K562 (cell line): ENCODE measurements at regions not wholly inside any gene's neighbourhood (a gene's known extent, or its start where the extent isn't known, plus 50 kb on each side); places are given as distances from the start of the nearest gene placed in this dataset.

Source experiments
- ATAC-seq: fragments of 200-7000 bp; cut with Tn5 transposase; 3 replicates; pipeline ENCODE4 v1.9.1; 2020; ENCODE audit warnings: moderate library complexity
- BruUV-seq: library from RNA; stranded (reverse); fragments of 400-500 nt; replicated peaks from 2 replicates; lab custom pipeline; 2021; lab: Mats Ljungman, UMichigan
- CTCF ChIA-PET: fragments of 300-600 bp; formaldehyde crosslinking; extraction: SDS; loops from one replicate; lab custom pipeline; 2021; ENCODE audit warnings: low intra/inter-chr PET ratio; lab: Yijun Ruan, JAX
- POLR2A ChIA-PET: fragments of 300-600, 350-650 bp; sonication (Branson Sonifier 250); formaldehyde crosslinking; extraction: SDS; loops from one replicate; lab custom pipeline; 2021; ENCODE audit warnings: antibody characterized with exemption, inconsistent platforms; lab: Yijun Ruan, JAX
- DNase-seq, 4 experiments: peaks; one replicate each; pipeline versions ENCODE4 v3.0.0 to v3.0.0-alpha.2; 2011 to 2018; ENCODE audit warnings: low spot score in 3 of 4, mixed read lengths in 3 of 4; ENCODE audit errors: extremely low read depth in 1 of 4
- FAIRE-seq: peaks from 2 replicates; lab custom pipeline; 2011; peaks lifted over from hg19 to GRCh38; lab: Jason Lieb, UNC
- H2AFZ ChIP-seq: 2 replicates; pipeline ENCODE4 v1.6.0; 2011; ENCODE audit warnings: low read depth, low read length, control low read depth, inconsistent platforms
- H3K27ac ChIP-seq: fragments of 200-600 bp; 3 replicates; pipeline ENCODE4 v1.8.0; 2011; ENCODE audit warnings: low read depth, mild to moderate bottlenecking, control low read depth, inconsistent platforms, low read length, moderate library complexity, mixed read lengths; ENCODE audit errors: extremely low read depth
- H3K27me3 ChIP-seq, 2 experiments: fragments of 300-600 bp in 1 of 2; 2 replicates in 1 of 2; 3 replicates in 1 of 2; pipeline versions ENCODE4 v1.6.0 to v1.8.0; 2011; ENCODE audit warnings: inconsistent platforms in 2 of 2, low read length in 2 of 2, mild to moderate bottlenecking in 1 of 2, mixed read lengths in 1 of 2, moderate library complexity in 1 of 2; ENCODE audit not compliant: control insufficient read depth in 2 of 2, insufficient read depth in 2 of 2
- H3K36me3 ChIP-seq: fragments of 300-600 bp; 3 replicates; pipeline ENCODE4 v1.8.0; 2011; ENCODE audit warnings: mild to moderate bottlenecking, low read length, inconsistent platforms; ENCODE audit not compliant: control insufficient read depth, insufficient read depth
- H3K4me1 ChIP-seq, 2 experiments: fragments of 200-600 bp in 1 of 2; replicated peaks in 1 of 2; 2 replicates in 1 of 2; 3 replicates in 1 of 2; pipeline versions ENCODE4 v1.5.1 to v1.8.0; 2011; ENCODE audit warnings: inconsistent platforms in 2 of 2, low read length in 2 of 2, mild to moderate bottlenecking in 1 of 2, mixed read lengths in 1 of 2, moderate library complexity in 1 of 2; ENCODE audit not compliant: control insufficient read depth in 2 of 2, insufficient read depth in 2 of 2
- H3K4me2 ChIP-seq: 2 replicates; pipeline ENCODE4 v1.6.1; 2011; ENCODE audit warnings: low read length, control low read depth, inconsistent platforms, mixed read lengths; ENCODE audit not compliant: insufficient read depth
- H3K4me3 ChIP-seq: fragments of 200-600 bp; sonication (generic), shearing (Covaris generic); 2 replicates; pipeline ENCODE4 v1.5.1; 2016; ENCODE audit warnings: control low read depth, inconsistent platforms
- H3K79me2 ChIP-seq: fragments of 200-600 bp; 3 replicates; pipeline ENCODE4 v1.8.0; 2011; ENCODE audit warnings: low read length, inconsistent platforms; ENCODE audit not compliant: control insufficient read depth, insufficient read depth
- H3K9ac ChIP-seq, 2 experiments: 2 replicates each; pipeline versions ENCODE4 v1.6.0 to v1.6.1; 2011; ENCODE audit warnings: low read depth in 2 of 2, low read length in 2 of 2, control low read depth in 1 of 2, inconsistent platforms in 1 of 2, mild to moderate bottlenecking in 1 of 2, mixed read lengths in 1 of 2; ENCODE audit not compliant: insufficient read depth in 1 of 2
- H3K9me1 ChIP-seq: one replicate; pipeline ENCODE4 v1.6.0; 2011; ENCODE audit warnings: inconsistent platforms, mild to moderate bottlenecking, low read length, moderate library complexity; ENCODE audit not compliant: control insufficient read depth, insufficient read depth
- H3K9me3 ChIP-seq: replicated peaks from 2 replicates; pipeline ENCODE4 v1.5.1; 2011; ENCODE audit warnings: low read depth, low read length, inconsistent platforms; ENCODE audit not compliant: control insufficient read depth, insufficient read depth
- H4K20me1 ChIP-seq: replicated peaks from 2 replicates; pipeline ENCODE4 v1.6.1; 2011; ENCODE audit warnings: low read length, inconsistent platforms, mixed read lengths; ENCODE audit not compliant: control insufficient read depth, insufficient read depth
- EZH2 ChIP-seq: IDR thresholded peaks from 2 replicates; pipeline ENCODE4 v1.6.1; 2012; ENCODE audit warnings: low read depth, mild to moderate bottlenecking, inconsistent platforms, low read length, borderline replicate concordance
- MEF2D ChIP-seq: conservative IDR thresholded peaks from 2 replicates; pipeline ENCODE4 v1.6.1; 2016; ENCODE audit warnings: low read depth, missing genetic modification characterization, missing compliant biosample characterization
- NCOA1 ChIP-seq: fragments of 450-650 bp; IDR thresholded peaks from 2 replicates; pipeline ENCODE4 v1.6.1; 2016; ENCODE audit warnings: low read depth
- POLR2H ChIP-seq: IDR thresholded peaks from 2 replicates; pipeline ENCODE4 v1.6.1; 2016; ENCODE audit warnings: missing genetic modification characterization, low read depth, mild to moderate bottlenecking, control low read depth, missing compliant biosample characterization, moderate library complexity
- PRMT5 ChIP-seq: sonication (generic); formaldehyde crosslinking; IDR thresholded peaks from 2 replicates; pipeline ENCODE4 v1.5.0; 2020; ENCODE audit warnings: missing genetic modification reagents
- PYGO2 ChIP-seq: fragments of 450-650 bp; IDR thresholded peaks from 2 replicates; pipeline ENCODE4 v1.6.1; 2016; ENCODE audit warnings: mild to moderate bottlenecking, missing genetic modification characterization, moderate library complexity, missing compliant biosample characterization
- WGBS: fragments of 100-300 bp; shearing (Covaris generic); methylation state at CpG from one replicate; pipeline ENCODE4 v1.1.6; 2016; ENCODE audit warnings: low coverage, mixed read lengths; ENCODE audit not compliant: insufficient coverage; ENCODE audit errors: missing lambda C conversion rate; 5-methylcytosine and 5-hydroxymethylcytosine counted together
- in situ Hi-C: fragments of 300-500 bp; cut with MboI; formaldehyde crosslinking; loops from 4 replicates; pipeline ENCODE4 v1.15.0; 2018; ENCODE audit warnings: inconsistent platforms, mixed read lengths
- intact Hi-C: fragments of 100-400 bp; cut with micrococcal nuclease; formaldehyde crosslinking; loops from 2 replicates; pipeline ENCODE4 v1.14.2; 2022
- TF ChIP-seq, protein P1 (sequence below), 3 experiments: fragments of 200-800 bp in 1 of 3; fragments of 250-450 bp in 1 of 3; fragments of 450-650 bp in 1 of 3; sonication (Bioruptor Pico) in 1 of 3; sonication (Bioruptor generic) in 1 of 3; formaldehyde crosslinking in 1 of 3; IDR thresholded peaks; 2 replicates each; pipeline versions ENCODE4 v1.6.1 to v1.8.0; 2016 to 2022; ENCODE audit warnings: mild to moderate bottlenecking in 2 of 3, missing genetic modification characterization in 2 of 3, missing compliant biosample characterization in 1 of 3, moderate library complexity in 1 of 3

DNA sequence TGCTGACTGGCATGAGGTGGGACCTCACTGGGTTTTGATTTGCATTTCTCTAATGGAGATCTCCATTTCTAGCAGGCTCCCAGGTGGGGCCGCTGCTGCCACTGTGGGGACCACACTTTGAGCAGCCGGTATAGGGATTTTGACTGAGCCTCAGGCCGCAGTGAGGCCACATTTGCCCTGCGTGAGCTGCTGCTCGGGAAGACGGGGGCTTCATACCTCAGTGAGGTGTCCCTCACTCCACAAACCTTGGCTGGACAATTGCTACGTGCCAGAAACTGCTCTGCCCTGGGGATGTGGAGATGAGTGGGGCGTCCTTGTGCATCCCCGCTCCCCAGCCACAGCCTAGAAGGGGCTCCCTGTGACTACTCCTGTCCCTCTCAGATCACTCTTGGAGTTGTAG lies 134.3 kb downstream of the ANKRD60 start:
- in situ Hi-C loops: no loop called here
- Histone ChIP-seq H3K9ac (no peak overlapping the region), H3K4me2 (no peak overlapping the region), H4K20me1 (peaks cover 3% of the 10 kb centered on the region; the same call in 1 of the 2 replicates), H3K4me3 (no peak overlapping the region), H3K27me3 (peaks cover 8 to 42% of the 10 kb centered on the region in 2 experiments; a peak in 4 of 5 replicates), H3K27ac (no peak overlapping the region), H3K9me1 (no peaks in the 10 kb centered on the region), H3K79me2 (no peaks in the 10 kb centered on the region), H3K9me3 (no peaks in the 10 kb centered on the region), H2AFZ (no peak overlapping the region), H3K36me3 (no peaks in the 10 kb centered on the region), H3K4me1 (no peaks in the 10 kb centered on the region)
- ChIA-PET CTCF (no interaction called here), POLR2A (interaction anchor here (0.6 kb wide), 2 partner anchors 57 to 478 kb away, joined by 3 read pairs; no protein-coding TSS in a partner anchor)
- ATAC-seq: no peak
- BruUV-seq: no TSS peak
- intact Hi-C loops: no loop called here
- WGBS: under 1% methylated on average over 8 of the region's 9 CpGs
- no peak for DNase-seq
- TF ChIP-seq POLR2H (no peak), MEF2D (tag) (no peak), NCOA1 (no peak), PYGO2 (tag) (no peak), PRMT5 (CRISPR knock-in tag) (no peak)
- TF ChIP-seq, all 486 proteins: peak for 0
- FAIRE-seq: no peak

GRCh38 chr20:58092871-58093270 lies 135.6 kb downstream of the ANKRD60 start:
- ChIA-PET CTCF (no interaction called here), POLR2A (no interaction called here)
- Histone ChIP-seq H3K36me3 (no peaks in the 10 kb centered on the region), H3K9me1 (no peaks in the 10 kb centered on the region), H4K20me1 (no peaks in the 10 kb centered on the region; the same call in 1 of the 2 replicates), H2AFZ (no peak overlapping the region), H3K27me3 (peaks cover 8 to 46% of the 10 kb centered on the region in 2 experiments; a peak in 4 of 5 replicates), H3K9ac (no peak overlapping the region), H3K9me3 (no peaks in the 10 kb centered on the region), H3K4me1 (no peaks in the 10 kb centered on the region), H3K4me2 (no peak overlapping the region), H3K79me2 (no peaks in the 10 kb centered on the region), H3K4me3 (no peak overlapping the region), H3K27ac (no peak overlapping the region)
- FAIRE-seq (no peak), DNase-seq (no peak), ATAC-seq (no peak)
- WGBS: 0% methylated on average over 9 of the region's 11 CpGs
- BruUV-seq: no TSS peak
- intact Hi-C loops: no loop called here
- no peak for TF ChIP-seq EZH2
- TF ChIP-seq, protein P1, sequence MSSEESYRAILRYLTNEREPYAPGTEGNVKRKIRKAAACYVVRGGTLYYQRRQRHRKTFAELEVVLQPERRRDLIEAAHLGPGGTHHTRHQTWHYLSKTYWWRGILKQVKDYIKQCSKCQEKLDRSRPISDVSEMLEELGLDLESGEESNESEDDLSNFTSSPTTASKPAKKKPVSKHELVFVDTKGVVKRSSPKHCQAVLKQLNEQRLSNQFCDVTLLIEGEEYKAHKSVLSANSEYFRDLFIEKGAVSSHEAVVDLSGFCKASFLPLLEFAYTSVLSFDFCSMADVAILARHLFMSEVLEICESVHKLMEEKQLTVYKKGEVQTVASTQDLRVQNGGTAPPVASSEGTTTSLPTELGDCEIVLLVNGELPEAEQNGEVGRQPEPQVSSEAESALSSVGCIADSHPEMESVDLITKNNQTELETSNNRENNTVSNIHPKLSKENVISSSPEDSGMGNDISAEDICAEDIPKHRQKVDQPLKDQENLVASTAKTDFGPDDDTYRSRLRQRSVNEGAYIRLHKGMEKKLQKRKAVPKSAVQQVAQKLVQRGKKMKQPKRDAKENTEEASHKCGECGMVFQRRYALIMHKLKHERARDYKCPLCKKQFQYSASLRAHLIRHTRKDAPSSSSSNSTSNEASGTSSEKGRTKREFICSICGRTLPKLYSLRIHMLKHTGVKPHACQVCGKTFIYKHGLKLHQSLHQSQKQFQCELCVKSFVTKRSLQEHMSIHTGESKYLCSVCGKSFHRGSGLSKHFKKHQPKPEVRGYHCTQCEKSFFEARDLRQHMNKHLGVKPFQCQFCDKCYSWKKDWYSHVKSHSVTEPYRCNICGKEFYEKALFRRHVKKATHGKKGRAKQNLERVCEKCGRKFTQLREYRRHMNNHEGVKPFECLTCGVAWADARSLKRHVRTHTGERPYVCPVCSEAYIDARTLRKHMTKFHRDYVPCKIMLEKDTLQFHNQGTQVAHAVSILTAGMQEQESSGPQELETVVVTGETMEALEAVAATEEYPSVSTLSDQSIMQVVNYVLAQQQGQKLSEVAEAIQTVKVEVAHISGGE (CRISPR knock-in tag; IDR thresholded peaks at IDR 0.05): peak in 1 of 3 experiments; percentile 7; a peak in 1 of 6 replicates
- in situ Hi-C loops: no loop called here
